Aorta (tissue), 5 donors: ENCODE measurements at regions not wholly inside any gene's neighbourhood (a gene's known extent, or its start where the extent isn't known, plus 50 kb on each side); places are given as distances from the start of the nearest gene placed in this dataset.

Source experiments
- ATAC-seq: fragments of 200-7000 bp; cut with Tn5 transposase; one replicate; pipeline ENCODE4 v1.9.1; 2022; ENCODE audit warnings: moderate library complexity; ENCODE audit not compliant: low FRiP score
- DNase-seq, 2 donors: peaks; one replicate each; pipeline ENCODE4 v3.0.0-alpha.2; 2020
- H3K27ac ChIP-seq, 2 donors: one replicate each; pipeline ENCODE4 v1.5.1; 2013; ENCODE audit warnings: low read length in 2 of 2, mild to moderate bottlenecking in 2 of 2, moderate library complexity in 2 of 2, control low read depth in 1 of 2, inconsistent platforms in 1 of 2, low read depth in 1 of 2
- H3K27me3 ChIP-seq, 2 donors: one replicate each; pipeline ENCODE4 v1.6.1; 2013; ENCODE audit warnings: control low read depth in 1 of 2, low read length in 1 of 2, mild to moderate bottlenecking in 1 of 2, moderate library complexity in 1 of 2; ENCODE audit not compliant: insufficient read depth in 2 of 2, control insufficient read depth in 1 of 2
- H3K36me3 ChIP-seq, 2 donors: one replicate each; pipeline ENCODE4 v1.6.1; 2013; ENCODE audit warnings: control low read depth in 1 of 2, low read length in 1 of 2, mild to moderate bottlenecking in 1 of 2; ENCODE audit not compliant: insufficient read depth in 2 of 2, control insufficient read depth in 1 of 2
- H3K4me1 ChIP-seq, 2 donors: one replicate each; pipeline ENCODE4 v1.6.1; 2013; ENCODE audit warnings: low read length in 2 of 2, control low read depth in 1 of 2, mild to moderate bottlenecking in 1 of 2, moderate library complexity in 1 of 2; ENCODE audit not compliant: insufficient read depth in 2 of 2, control insufficient read depth in 1 of 2
- H3K4me3 ChIP-seq, 2 donors: one replicate each; pipeline ENCODE4 v1.5.1; 2013; ENCODE audit warnings: low read length in 2 of 2, control low read depth in 1 of 2, mild to moderate bottlenecking in 1 of 2
- H3K9me3 ChIP-seq: one replicate; pipeline ENCODE4 v1.6.1; 2013; ENCODE audit warnings: mild to moderate bottlenecking, low read length; ENCODE audit not compliant: control insufficient read depth
- WGBS, 2 donors: extraction: QIAGEN DNeasy Blood & Tissue Kit; methylation state at CpG; one replicate each; pipeline ENCODE4 v1.1.7; 2013; 5-methylcytosine and 5-hydroxymethylcytosine counted together
- intact Hi-C, 2 donors: fragments of 100-400 bp; cut with DNase I; formaldehyde crosslinking; loops; one replicate each; pipeline versions ENCODE4 v1.14.2 to v1.15.0; 2022
- donor health status: healthy with polysubstance abuse.
- donor health status: Bipolar disorder and iron deficiency.
- donor health status: DM: no; HTN: no; CAD: no.
- donor health status: DM: no; HTN: no; CAD: no.
- donor health status: DM: yes; HTN: yes; CAD: no.

- Histone ChIP-seq H3K27me3 (no peaks in the 10 kb centered on the region), H3K9me3 (no peaks in the 10 kb centered on the region), H3K36me3 (no peaks in the 10 kb centered on the region), H3K27ac (no peak overlapping the region), H3K4me1 (peaks cover 8 to 9% of the 10 kb centered on the region in 2 donors), H3K4me3 (no peak overlapping the region)
- 76% methylated on average over 1 of the region's 1 CpG for WGBS, 2 donors
- intact Hi-C loops = no loop called here
- DNase-seq (no peak), ATAC-seq (no peak)
Measured at GRCh38 chr6:3569816-3570215, 113.0 kb upstream of the SLC22A23 start.

GRCh38 chr6:3568396-3569082, 111.7 kb upstream of the SLC22A23 start:
- H3K36me3 ChIP-seq = no peaks in the 10 kb centered on the region
- no peaks in the 10 kb centered on the region for H3K9me3 ChIP-seq
- intact Hi-C loops = no loop called here
- no peak overlapping the region for H3K4me3 ChIP-seq
- ATAC-seq = no peak
- no peaks in the 10 kb centered on the region for H3K27me3 ChIP-seq
- no peak overlapping the region for H3K27ac ChIP-seq
- peaks cover 8 to 9% of the 10 kb centered on the region in 2 donors for H3K4me1 ChIP-seq
- 63 to 75% methylated on average over 7 of the region's 7 CpGs for WGBS, 2 donors
- DNase-seq = no peak

GRCh38 chr6:3566812-3567211, 110.0 kb upstream of the SLC22A23 start:
- WGBS, 2 donors = 93 to 96% methylated on average over 8 of the region's 8 CpGs
- peaks cover 8 to 9% of the 10 kb centered on the region in 2 donors for H3K4me1 ChIP-seq
- no peaks in the 10 kb centered on the region for H3K27me3 ChIP-seq
- H3K36me3 ChIP-seq = no peaks in the 10 kb centered on the region
- DNase-seq = no peak
- H3K9me3 ChIP-seq = no peaks in the 10 kb centered on the region
- ATAC-seq = no peak
- H3K4me3 ChIP-seq = no peak overlapping the region
- intact Hi-C loops = no loop called here
- H3K27ac ChIP-seq = no peak overlapping the region

GRCh38 chr6:3565291-3565690, 108.4 kb upstream of the SLC22A23 start:
- H3K4me1 ChIP-seq = peaks cover 2 to 7% of the 10 kb centered on the region in 2 donors
- H3K9me3 ChIP-seq = no peaks in the 10 kb centered on the region
- H3K27ac ChIP-seq = no peak overlapping the region
- DNase-seq (no peak), ATAC-seq (no peak)
- WGBS, 2 donors = 97% methylated on average over 3 of the region's 3 CpGs
- no peaks in the 10 kb centered on the region for H3K27me3 ChIP-seq
- H3K36me3 ChIP-seq = no peaks in the 10 kb centered on the region
- H3K4me3 ChIP-seq = no peak overlapping the region
- intact Hi-C loops = no loop called here

- peak; percentile 63 for ATAC-seq
- Histone ChIP-seq H3K4me3 (no peak overlapping the region), H3K36me3 (no peaks in the 10 kb centered on the region), H3K27ac (peak overlapping the region; percentile 55 to 58), H3K9me3 (no peaks in the 10 kb centered on the region), H3K4me1 (no peaks in the 10 kb centered on the region), H3K27me3 (no peaks in the 10 kb centered on the region)
- intact Hi-C loops = no loop called here
- DNase-seq = no peak
- 16 to 37% methylated on average over 1 of the region's 1 CpG for WGBS, 2 donors
Measured at GRCh38 chr6:3561725-3562124, 104.9 kb upstream of the SLC22A23 start.

GRCh38 chr6:3560211-3560610, 103.4 kb upstream of the SLC22A23 start:
- WGBS, 2 donors = 95 to 100% methylated on average over 1 of the region's 1 CpG
- intact Hi-C loops = no loop called here
- ATAC-seq (no peak), DNase-seq (no peak)
- Histone ChIP-seq H3K4me1 (no peaks in the 10 kb centered on the region), H3K4me3 (no peak overlapping the region), H3K27me3 (no peaks in the 10 kb centered on the region), H3K36me3 (no peaks in the 10 kb centered on the region), H3K9me3 (no peaks in the 10 kb centered on the region), H3K27ac (no peak overlapping the region)

- WGBS, 2 donors = 89 to 92% methylated on average over 3 of the region's 3 CpGs
- intact Hi-C loops = no loop called here
- no peaks in the 10 kb centered on the region for H3K4me1 ChIP-seq
Measured at GRCh38 chr6:3559561-3559960, 102.7 kb upstream of the SLC22A23 start.

GRCh38 chr6:3557336-3557735, 100.5 kb upstream of the SLC22A23 start:
- intact Hi-C loops = no loop called here
- Histone ChIP-seq H3K27me3 (no peaks in the 10 kb centered on the region), H3K36me3 (no peaks in the 10 kb centered on the region), H3K4me3 (no peak overlapping the region), H3K27ac (no peak overlapping the region), H3K9me3 (no peaks in the 10 kb centered on the region), H3K4me1 (no peaks in the 10 kb centered on the region)
- no peak for DNase-seq
- no peak for ATAC-seq
- WGBS, 2 donors = 78 to 82% methylated on average over 3 of the region's 3 CpGs

More at GRCh38 chr6:3559561-3559960, 102.7 kb upstream of the SLC22A23 start:
- H3K27ac ChIP-seq = no peak overlapping the region
- DNase-seq (no peak), ATAC-seq (no peak)
- H3K27me3 ChIP-seq = no peaks in the 10 kb centered on the region
- no peaks in the 10 kb centered on the region for H3K36me3 ChIP-seq
- no peak overlapping the region for H3K4me3 ChIP-seq
- no peaks in the 10 kb centered on the region for H3K9me3 ChIP-seq

GRCh38 chr6:3553254-3553653, 96.4 kb upstream of the SLC22A23 start:
- Histone ChIP-seq H3K36me3 (no peaks in the 10 kb centered on the region), H3K9me3 (no peaks in the 10 kb centered on the region), H3K27ac (no peak overlapping the region), H3K27me3 (no peaks in the 10 kb centered on the region), H3K4me3 (no peak overlapping the region), H3K4me1 (no peaks in the 10 kb centered on the region)
- DNase-seq (no peak), ATAC-seq (no peak)
- intact Hi-C loops = no loop called here
